ENCODE measurements at regions not wholly inside any gene's neighbourhood (a gene's known extent, or its start where the extent isn't known, plus 50 kb on each side); places are given as distances from the start of the nearest gene placed in this dataset.
"Not testable (repeated sequence)": the region's sequence is repeated elsewhere in the genome, so short reads cannot be mapped to it uniquely, and the experiment has no call there.

- DNase-seq; H3K9ac ChIP-seq (ENCODE audit: low read length in 3 of 3); H3K27ac ChIP-seq (ENCODE audit: low read depth in 2 of 2, low read length in 2 of 2); H3K27me3 ChIP-seq (ENCODE audit: control insufficient read depth, insufficient read depth, low read length); H3K9me3 ChIP-seq (ENCODE audit: control insufficient read depth in 2 of 3, insufficient read depth in 1 of 3, low read length in 3 of 3); H3K36me3 ChIP-seq (ENCODE audit: control insufficient read depth in 2 of 3, insufficient read depth in 3 of 3, low read length in 3 of 3); H3K4me3 ChIP-seq (ENCODE audit: low read length in 3 of 3); FAIRE-seq; intact Hi-C loops (cut with DNase I); H3K4me1 ChIP-seq (ENCODE audit: control insufficient read depth in 2 of 3, insufficient read depth in 2 of 3, low read depth in 1 of 3, low read length in 3 of 3): not testable (repeated sequence)
Observed at GRCh38 chr1:146660242-146660641, 277.9 kb upstream of the NBPF12 start.

GRCh38 chr1:146656356-146657060 lies 281.6 kb upstream of the NBPF12 start:
- H3K9me3 ChIP-seq (ENCODE audit: control insufficient read depth in 2 of 3, insufficient read depth in 1 of 3, low read length in 3 of 3); DNase-seq; H3K27me3 ChIP-seq (ENCODE audit: control insufficient read depth, insufficient read depth, low read length); H3K4me1 ChIP-seq (ENCODE audit: control insufficient read depth in 2 of 3, insufficient read depth in 2 of 3, low read depth in 1 of 3, low read length in 3 of 3); H3K4me3 ChIP-seq (ENCODE audit: low read length in 3 of 3); intact Hi-C loops (cut with DNase I); H3K36me3 ChIP-seq (ENCODE audit: control insufficient read depth in 2 of 3, insufficient read depth in 3 of 3, low read length in 3 of 3); H3K9ac ChIP-seq (ENCODE audit: low read length in 3 of 3); FAIRE-seq; H3K27ac ChIP-seq (ENCODE audit: low read depth in 2 of 2, low read length in 2 of 2): not testable (repeated sequence)

- not testable (repeated sequence) for FAIRE-seq
Observed at GRCh38 chr1:146654763-146655162, 283.4 kb upstream of the NBPF12 start.

GRCh38 chr1:146645978-146646604 lies 292.0 kb upstream of the NBPF12 start:
- H3K27ac ChIP-seq (ENCODE audit: low read depth in 2 of 2, low read length in 2 of 2); H3K4me1 ChIP-seq (ENCODE audit: control insufficient read depth in 2 of 3, insufficient read depth in 2 of 3, low read depth in 1 of 3, low read length in 3 of 3); FAIRE-seq; intact Hi-C loops (cut with DNase I); H3K27me3 ChIP-seq (ENCODE audit: control insufficient read depth, insufficient read depth, low read length); H3K36me3 ChIP-seq (ENCODE audit: control insufficient read depth in 2 of 3, insufficient read depth in 3 of 3, low read length in 3 of 3); DNase-seq; H3K9ac ChIP-seq (ENCODE audit: low read length in 3 of 3); H3K9me3 ChIP-seq (ENCODE audit: control insufficient read depth in 2 of 3, insufficient read depth in 1 of 3, low read length in 3 of 3); H3K4me3 ChIP-seq (ENCODE audit: low read length in 3 of 3): not testable (repeated sequence)

More at GRCh38 chr1:146654763-146655162, 283.4 kb upstream of the NBPF12 start:
- H3K36me3 ChIP-seq (ENCODE audit: control insufficient read depth in 2 of 3, insufficient read depth in 3 of 3, low read length in 3 of 3); H3K27me3 ChIP-seq (ENCODE audit: control insufficient read depth, insufficient read depth, low read length); H3K9ac ChIP-seq (ENCODE audit: low read length in 3 of 3); H3K9me3 ChIP-seq (ENCODE audit: control insufficient read depth in 2 of 3, insufficient read depth in 1 of 3, low read length in 3 of 3); intact Hi-C loops (cut with DNase I); H3K4me3 ChIP-seq (ENCODE audit: low read length in 3 of 3); H3K27ac ChIP-seq (ENCODE audit: low read depth in 2 of 2, low read length in 2 of 2); DNase-seq; H3K4me1 ChIP-seq (ENCODE audit: control insufficient read depth in 2 of 3, insufficient read depth in 2 of 3, low read depth in 1 of 3, low read length in 3 of 3): not testable (repeated sequence)

- H3K27ac ChIP-seq (ENCODE audit: low read depth in 2 of 2, low read length in 2 of 2): not testable (repeated sequence)
Observed at GRCh38 chr1:146641534-146641933, 296.6 kb upstream of the NBPF12 start.

GRCh38 chr1:146640671-146641070 lies 297.5 kb upstream of the NBPF12 start:
- H3K36me3 ChIP-seq (ENCODE audit: control insufficient read depth in 2 of 3, insufficient read depth in 3 of 3, low read length in 3 of 3); DNase-seq; FAIRE-seq; H3K27ac ChIP-seq (ENCODE audit: low read depth in 2 of 2, low read length in 2 of 2); H3K9ac ChIP-seq (ENCODE audit: low read length in 3 of 3); H3K27me3 ChIP-seq (ENCODE audit: control insufficient read depth, insufficient read depth, low read length); H3K4me1 ChIP-seq (ENCODE audit: control insufficient read depth in 2 of 3, insufficient read depth in 2 of 3, low read depth in 1 of 3, low read length in 3 of 3); H3K4me3 ChIP-seq (ENCODE audit: low read length in 3 of 3); H3K9me3 ChIP-seq (ENCODE audit: control insufficient read depth in 2 of 3, insufficient read depth in 1 of 3, low read length in 3 of 3); intact Hi-C loops (cut with DNase I): not testable (repeated sequence)

More at GRCh38 chr1:146641534-146641933, 296.6 kb upstream of the NBPF12 start:
- DNase-seq; H3K9ac ChIP-seq (ENCODE audit: low read length in 3 of 3); H3K4me3 ChIP-seq (ENCODE audit: low read length in 3 of 3); FAIRE-seq; H3K9me3 ChIP-seq (ENCODE audit: control insufficient read depth in 2 of 3, insufficient read depth in 1 of 3, low read length in 3 of 3); H3K4me1 ChIP-seq (ENCODE audit: control insufficient read depth in 2 of 3, insufficient read depth in 2 of 3, low read depth in 1 of 3, low read length in 3 of 3); H3K27me3 ChIP-seq (ENCODE audit: control insufficient read depth, insufficient read depth, low read length); intact Hi-C loops (cut with DNase I); H3K36me3 ChIP-seq (ENCODE audit: control insufficient read depth in 2 of 3, insufficient read depth in 3 of 3, low read length in 3 of 3): not testable (repeated sequence)

GRCh38 chr1:146630302-146630701 lies 307.8 kb upstream of the NBPF12 start:
- H3K9ac ChIP-seq (ENCODE audit: low read length in 3 of 3); intact Hi-C loops (cut with DNase I); H3K9me3 ChIP-seq (ENCODE audit: control insufficient read depth in 2 of 3, insufficient read depth in 1 of 3, low read length in 3 of 3); H3K27ac ChIP-seq (ENCODE audit: low read depth in 2 of 2, low read length in 2 of 2); H3K4me1 ChIP-seq (ENCODE audit: control insufficient read depth in 2 of 3, insufficient read depth in 2 of 3, low read depth in 1 of 3, low read length in 3 of 3); DNase-seq; H3K27me3 ChIP-seq (ENCODE audit: control insufficient read depth, insufficient read depth, low read length); H3K4me3 ChIP-seq (ENCODE audit: low read length in 3 of 3); H3K36me3 ChIP-seq (ENCODE audit: control insufficient read depth in 2 of 3, insufficient read depth in 3 of 3, low read length in 3 of 3); FAIRE-seq: not testable (repeated sequence)

GRCh38 chr1:146618582-146618981 lies 319.5 kb upstream of the NBPF12 start:
- H3K4me1 ChIP-seq (ENCODE audit: control insufficient read depth in 2 of 3, insufficient read depth in 2 of 3, low read depth in 1 of 3, low read length in 3 of 3); H3K9me3 ChIP-seq (ENCODE audit: control insufficient read depth in 2 of 3, insufficient read depth in 1 of 3, low read length in 3 of 3); intact Hi-C loops (cut with DNase I); H3K27me3 ChIP-seq (ENCODE audit: control insufficient read depth, insufficient read depth, low read length); H3K27ac ChIP-seq (ENCODE audit: low read depth in 2 of 2, low read length in 2 of 2); DNase-seq; H3K36me3 ChIP-seq (ENCODE audit: control insufficient read depth in 2 of 3, insufficient read depth in 3 of 3, low read length in 3 of 3); H3K9ac ChIP-seq (ENCODE audit: low read length in 3 of 3); H3K4me3 ChIP-seq (ENCODE audit: low read length in 3 of 3); FAIRE-seq: not testable (repeated sequence)
